Sigmoid colon (tissue), 4 donors: ENCODE measurements at regions not wholly inside any gene's neighbourhood (a gene's known extent, or its start where the extent isn't known, plus 50 kb on each side); places are given as distances from the start of the nearest gene placed in this dataset.

Source experiments
- CTCF ChIP-seq, 4 experiments: fragments of 450-650 bp in 3 of 4; fragments of 200-600 bp in 1 of 4; IDR thresholded peaks; one replicate each; pipeline ENCODE4 v1.5.1; 2016 to 2019; ENCODE audit warnings: antibody characterized with exemption in 4 of 4, mild to moderate bottlenecking in 3 of 4, moderate library complexity in 2 of 4
- EP300 ChIP-seq, 4 donors: sonication (generic); formaldehyde crosslinking; IDR thresholded peaks; one replicate each; pipeline ENCODE4 v1.6.1; 2017; ENCODE audit warnings: antibody characterized with exemption in 4 of 4
- POLR2A ChIP-seq, 2 donors: fragments of 450-650 bp; IDR thresholded peaks; one replicate each; pipeline ENCODE4 v1.6.1; 2016; ENCODE audit warnings: antibody characterized with exemption in 2 of 2, mild to moderate bottlenecking in 2 of 2, moderate library complexity in 2 of 2
- POLR2AphosphoS5 ChIP-seq, 4 donors: sonication (generic); formaldehyde crosslinking; IDR thresholded peaks; one replicate each; pipeline ENCODE4 v1.6.1; 2017; ENCODE audit warnings: antibody characterized with exemption in 4 of 4

GRCh38 chr1:30348147-30348546 lies 375.2 kb downstream of the MATN1 start:
- TF ChIP-seq POLR2A (IDR thresholded peaks at IDR 0.05): no peak
- TF ChIP-seq CTCF (IDR thresholded peaks at IDR 0.05): no peak
- no peak for TF ChIP-seq POLR2AphosphoS5 (IDR thresholded peaks at IDR 0.05)
- TF ChIP-seq EP300 (IDR thresholded peaks at IDR 0.05): no peak
